Astrocyte (in vitro differentiated cells and primary cell): ENCODE measurements at regions not wholly inside any gene's neighbourhood (a gene's known extent, or its start where the extent isn't known, plus 50 kb on each side); places are given as distances from the start of the nearest gene placed in this dataset.

Experiments
- EZH2 ChIP-seq: IDR thresholded peaks from 2 replicates; pipeline ENCODE4 v1.6.1; 2012; ENCODE audit warnings: mild to moderate bottlenecking, low read length, inconsistent platforms; ENCODE audit not compliant: insufficient read depth
- TF ChIP-seq, protein P1 (sequence below): IDR thresholded peaks from 2 replicates; pipeline ENCODE4 v1.5.1; 2011; ENCODE audit warnings: low read depth, mild to moderate bottlenecking, inconsistent platforms, low read length, moderate library complexity; ENCODE audit not compliant: insufficient read depth

DNA sequence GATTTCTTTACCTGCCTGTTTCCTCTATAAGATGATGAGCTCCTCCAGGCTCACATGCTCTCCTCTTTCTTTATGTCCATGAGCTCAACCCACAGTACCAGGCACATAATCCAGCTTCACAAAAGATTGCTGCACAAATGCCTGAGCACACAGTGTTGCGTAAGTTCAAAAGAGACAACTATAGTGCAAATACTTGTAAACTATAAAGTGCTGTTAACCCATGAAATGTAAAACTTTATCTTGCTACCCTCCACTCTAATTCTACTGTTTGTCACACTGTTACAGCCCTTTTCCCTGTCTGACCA lies 101.0 kb upstream of the LPP start:
- TF ChIP-seq, protein P1, sequence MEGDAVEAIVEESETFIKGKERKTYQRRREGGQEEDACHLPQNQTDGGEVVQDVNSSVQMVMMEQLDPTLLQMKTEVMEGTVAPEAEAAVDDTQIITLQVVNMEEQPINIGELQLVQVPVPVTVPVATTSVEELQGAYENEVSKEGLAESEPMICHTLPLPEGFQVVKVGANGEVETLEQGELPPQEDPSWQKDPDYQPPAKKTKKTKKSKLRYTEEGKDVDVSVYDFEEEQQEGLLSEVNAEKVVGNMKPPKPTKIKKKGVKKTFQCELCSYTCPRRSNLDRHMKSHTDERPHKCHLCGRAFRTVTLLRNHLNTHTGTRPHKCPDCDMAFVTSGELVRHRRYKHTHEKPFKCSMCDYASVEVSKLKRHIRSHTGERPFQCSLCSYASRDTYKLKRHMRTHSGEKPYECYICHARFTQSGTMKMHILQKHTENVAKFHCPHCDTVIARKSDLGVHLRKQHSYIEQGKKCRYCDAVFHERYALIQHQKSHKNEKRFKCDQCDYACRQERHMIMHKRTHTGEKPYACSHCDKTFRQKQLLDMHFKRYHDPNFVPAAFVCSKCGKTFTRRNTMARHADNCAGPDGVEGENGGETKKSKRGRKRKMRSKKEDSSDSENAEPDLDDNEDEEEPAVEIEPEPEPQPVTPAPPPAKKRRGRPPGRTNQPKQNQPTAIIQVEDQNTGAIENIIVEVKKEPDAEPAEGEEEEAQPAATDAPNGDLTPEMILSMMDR, result no peak
- TF ChIP-seq EZH2, result no peak
